CD1c-positive myeloid dendritic cell (primary cell): ENCODE measurements at regions not wholly inside any gene's neighbourhood (a gene's known extent, or its start where the extent isn't known, plus 50 kb on each side); places are given as distances from the start of the nearest gene placed in this dataset.

Experiments
- DNase-seq: peaks from one replicate; pipeline ENCODE4 v3.0.0-alpha.2; 2016; ENCODE audit errors: extremely low spot score

DNA sequence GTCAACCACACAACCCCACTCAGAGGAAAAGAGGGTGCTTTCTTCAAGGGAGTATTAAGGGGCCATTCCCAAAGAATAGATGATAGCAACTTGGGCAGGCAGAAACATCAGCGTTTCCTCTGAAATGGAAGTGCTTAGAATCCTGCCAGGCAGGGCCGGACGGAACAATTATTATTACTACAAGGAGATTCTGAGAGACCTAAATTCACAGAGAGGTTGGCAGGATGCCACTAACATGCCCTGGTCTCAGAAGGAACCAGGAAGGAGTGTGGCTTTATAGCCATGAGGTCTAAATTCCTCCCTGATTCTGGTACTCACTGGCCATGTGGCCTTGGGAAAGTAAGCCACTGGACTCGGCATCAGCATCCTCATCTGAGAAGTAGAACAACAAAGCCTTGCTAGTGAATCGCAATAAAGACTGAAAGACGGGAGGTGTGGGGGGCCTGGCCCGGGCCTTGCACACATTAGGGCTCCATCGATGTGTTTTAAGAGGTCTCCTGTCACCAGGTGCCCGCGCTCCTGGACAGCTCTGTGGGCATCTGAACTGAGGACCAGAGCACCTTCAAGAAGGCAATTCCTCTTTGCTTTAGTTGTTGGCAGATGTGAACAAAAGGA is 131.5 kb downstream of the OAT start:
- DNase-seq: no peak

DNA sequence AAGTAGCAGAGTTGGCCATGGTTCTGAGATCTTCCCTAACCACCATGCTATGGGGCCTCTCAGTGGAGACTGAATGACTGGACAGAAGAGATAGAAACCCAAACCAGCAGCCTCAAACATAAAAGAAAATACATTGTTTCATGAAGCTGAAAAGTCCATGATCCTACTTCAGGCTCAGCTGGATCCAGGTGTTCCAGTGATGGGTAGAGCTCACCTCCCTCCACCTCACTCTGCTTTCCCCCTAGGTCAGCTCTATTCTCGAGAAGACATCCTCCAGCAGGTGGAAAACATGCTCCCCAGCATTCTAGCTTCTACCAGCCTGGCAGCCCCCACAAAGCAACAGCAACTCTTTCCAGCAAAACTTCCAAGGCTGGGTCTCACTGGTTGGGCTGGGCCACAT is 132.1 kb downstream of the OAT start:
- no peak for DNase-seq

DNA sequence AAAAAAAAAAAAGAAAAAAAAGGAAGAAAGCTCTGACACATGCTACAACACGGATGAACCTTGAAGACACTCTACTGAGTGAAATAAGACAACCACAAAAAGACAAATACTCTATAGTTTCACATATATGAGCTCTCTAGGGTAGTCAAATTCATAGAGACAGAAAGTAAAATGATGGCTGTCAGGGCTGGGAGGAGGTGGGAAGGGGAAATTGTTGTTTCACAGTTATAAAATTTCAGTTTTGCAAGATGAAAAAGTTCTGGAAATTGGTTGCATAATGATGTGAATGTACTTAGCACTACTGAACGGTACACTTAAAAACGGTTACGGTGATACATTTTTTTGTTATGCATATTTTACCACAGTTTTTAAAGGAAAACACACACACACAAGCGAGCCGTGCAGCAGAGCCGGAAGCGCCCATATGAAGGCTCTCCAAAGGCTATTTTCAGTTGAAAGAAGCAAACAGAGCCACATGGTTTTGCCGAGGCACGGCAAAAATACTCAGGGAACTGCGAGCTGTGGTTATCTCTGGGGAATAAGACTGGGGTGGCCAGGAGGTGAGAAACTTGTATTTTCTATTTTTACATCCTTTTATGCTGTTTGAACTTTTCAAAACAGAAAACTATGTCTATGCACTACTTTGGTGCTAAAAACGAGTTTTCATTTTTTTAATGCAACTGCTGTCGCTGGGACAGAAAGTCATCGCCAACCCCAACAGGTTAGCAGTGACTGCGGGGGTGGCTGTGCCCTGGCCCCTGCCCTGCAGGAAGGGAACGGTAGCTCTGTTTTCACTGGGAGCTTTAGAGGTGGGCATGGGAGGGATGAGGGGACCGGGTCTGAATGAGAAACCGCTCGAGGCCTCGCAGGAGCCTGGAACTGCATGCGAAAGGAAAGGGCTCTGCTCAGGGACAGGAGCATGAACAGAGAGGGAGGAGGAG is 132.9 kb downstream of the OAT start:
- peak; percentile 39 for DNase-seq

DNA sequence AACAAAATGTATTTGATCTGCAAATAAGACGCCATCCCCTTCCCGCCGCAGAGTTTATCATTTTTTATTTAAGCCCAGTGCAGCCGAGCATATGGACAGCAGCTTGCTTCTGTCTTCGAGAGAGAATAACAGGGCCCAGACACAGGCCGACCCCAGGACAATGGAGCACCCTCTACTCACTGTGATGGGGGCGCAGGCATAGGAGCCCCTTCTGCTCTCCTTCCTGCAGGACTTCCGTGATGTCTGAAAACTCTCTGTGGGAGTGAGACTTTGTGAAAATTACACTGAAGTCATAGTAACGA is 134.8 kb downstream of the OAT start:
- no peak for DNase-seq

DNA sequence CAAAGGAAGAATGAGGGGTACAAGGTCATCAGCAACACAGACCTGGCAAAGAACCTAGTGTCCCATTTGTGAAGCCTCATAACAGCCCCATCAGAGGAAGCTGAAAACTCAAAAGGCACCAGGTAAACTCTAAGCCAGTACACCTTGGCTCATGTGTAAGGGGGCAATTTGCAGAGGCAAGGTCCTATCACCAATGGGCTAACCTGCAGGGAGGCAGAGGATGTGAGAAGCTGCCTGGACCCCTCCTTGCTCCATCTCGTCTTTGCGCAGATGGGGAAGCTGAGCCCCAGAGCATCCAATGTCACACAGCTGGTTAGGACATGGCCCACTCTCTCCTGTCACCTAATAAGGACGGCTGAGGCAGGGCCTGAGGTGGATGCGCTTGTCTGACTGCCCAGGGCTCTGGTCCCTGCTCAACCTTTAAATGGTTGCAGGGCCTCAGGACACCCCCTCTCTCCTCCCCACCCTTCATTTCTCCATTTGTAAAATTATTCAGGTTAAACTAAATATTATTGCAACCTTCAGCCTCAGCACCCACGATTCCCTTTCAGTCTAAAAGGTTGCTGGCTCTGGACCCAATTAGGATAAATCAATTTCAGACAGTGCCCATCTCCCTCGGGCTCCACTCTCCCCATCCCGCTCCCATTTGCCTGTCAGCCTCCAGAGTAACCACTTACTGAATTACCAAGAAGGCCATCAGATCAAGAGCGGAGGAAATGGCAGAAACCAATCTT is 135.3 kb downstream of the OAT start:
- DNase-seq: no peak

DNA sequence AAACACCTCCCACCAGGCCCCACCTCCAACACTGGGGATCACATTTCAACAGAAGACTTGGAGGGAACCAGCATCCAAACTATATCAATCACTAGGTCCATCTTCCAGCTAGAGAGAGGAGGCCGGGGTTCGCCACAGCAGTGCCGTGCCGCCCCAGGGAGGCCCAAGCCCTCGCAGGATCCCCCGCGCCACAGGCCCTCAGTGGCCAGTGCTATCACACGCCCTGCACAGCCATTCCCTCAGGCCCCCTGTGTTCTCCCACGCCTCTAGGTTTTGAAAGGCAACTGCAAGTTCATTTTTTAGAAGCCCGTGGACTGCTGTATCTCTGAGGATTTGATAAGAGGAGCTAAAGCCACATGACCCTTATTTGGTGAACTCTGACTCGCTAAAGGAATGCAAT is 136.4 kb downstream of the OAT start:
- no peak for DNase-seq

DNA sequence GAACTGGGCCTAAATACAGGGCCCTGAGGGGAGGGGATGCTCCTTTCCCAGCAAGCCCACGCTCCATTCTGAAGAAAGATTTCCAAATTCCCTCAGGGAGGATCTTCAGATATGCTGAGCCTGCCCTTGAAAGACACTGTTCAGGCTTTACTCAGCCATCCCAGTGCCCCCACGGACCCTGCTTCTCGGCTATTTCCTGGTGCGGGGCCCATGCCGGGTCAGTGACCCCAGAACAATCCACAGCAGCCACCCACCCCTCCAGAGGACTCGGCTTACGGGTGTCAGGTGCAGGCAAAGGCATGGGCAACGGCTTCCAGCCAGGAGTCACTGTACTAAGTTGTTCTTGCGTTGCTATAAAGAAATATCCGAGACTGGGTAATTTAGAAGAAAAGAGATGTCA is 137.1 kb downstream of the OAT start:
- no peak for DNase-seq

DNA sequence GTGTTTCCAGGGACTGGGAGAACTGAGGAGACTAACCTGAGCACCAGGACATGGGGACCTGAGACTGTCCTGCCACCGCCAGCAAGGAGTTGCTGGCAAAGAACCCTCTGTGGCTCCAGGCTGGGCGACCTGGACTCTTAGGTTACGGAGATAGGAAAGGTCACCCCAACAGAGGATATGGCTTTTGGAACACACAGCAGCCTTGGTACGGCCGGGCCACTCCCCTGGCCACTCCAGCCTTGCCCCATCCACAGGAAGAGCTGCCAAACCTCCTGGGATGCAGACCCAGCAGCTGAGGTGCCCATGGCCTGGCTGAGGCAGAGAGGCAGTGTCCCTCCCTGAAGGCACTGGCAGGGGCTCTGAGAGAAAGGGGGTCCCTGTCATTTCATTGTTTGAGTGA is 137.8 kb downstream of the OAT start:
- DNase-seq: no peak

DNA sequence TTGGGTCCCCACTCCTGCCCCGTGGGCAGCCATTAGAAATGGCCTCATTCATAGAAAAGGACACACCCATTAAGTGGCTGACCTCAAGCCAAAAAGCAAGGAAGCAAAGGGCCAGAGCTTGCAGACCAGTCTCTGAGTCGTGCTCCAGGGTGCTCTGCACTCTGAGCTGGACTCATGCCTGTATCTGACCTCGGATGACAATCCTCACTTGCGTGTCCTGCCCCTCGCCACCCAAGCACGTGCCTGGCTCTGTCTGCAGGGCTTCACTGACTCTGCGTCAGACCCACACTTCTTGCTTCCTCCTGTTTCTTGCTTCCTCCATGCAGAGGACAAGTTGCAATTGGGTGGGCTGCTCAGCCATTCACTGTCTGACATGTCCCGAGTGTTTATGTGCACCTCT is 138.8 kb downstream of the OAT start:
- DNase-seq: peak; percentile 34

DNA sequence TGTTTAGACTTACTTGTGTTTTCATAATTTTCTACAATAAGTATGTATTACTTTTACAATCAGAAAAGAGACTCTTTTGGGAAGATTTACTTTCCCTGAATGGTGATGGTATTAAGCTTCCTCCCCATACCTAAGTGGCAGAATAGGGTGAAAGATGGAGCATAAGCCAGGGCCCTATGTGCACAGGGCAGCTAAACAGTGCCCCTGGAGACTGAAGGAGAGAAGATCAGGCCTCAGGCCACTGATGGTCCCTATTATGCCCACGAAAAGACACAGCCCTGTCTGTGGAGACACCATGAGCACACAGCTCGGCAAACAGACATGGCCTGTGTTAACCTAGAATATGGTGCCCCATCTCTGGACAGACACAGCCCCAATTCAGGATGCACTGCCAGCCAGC is 139.4 kb downstream of the OAT start:
- no peak for DNase-seq

DNA sequence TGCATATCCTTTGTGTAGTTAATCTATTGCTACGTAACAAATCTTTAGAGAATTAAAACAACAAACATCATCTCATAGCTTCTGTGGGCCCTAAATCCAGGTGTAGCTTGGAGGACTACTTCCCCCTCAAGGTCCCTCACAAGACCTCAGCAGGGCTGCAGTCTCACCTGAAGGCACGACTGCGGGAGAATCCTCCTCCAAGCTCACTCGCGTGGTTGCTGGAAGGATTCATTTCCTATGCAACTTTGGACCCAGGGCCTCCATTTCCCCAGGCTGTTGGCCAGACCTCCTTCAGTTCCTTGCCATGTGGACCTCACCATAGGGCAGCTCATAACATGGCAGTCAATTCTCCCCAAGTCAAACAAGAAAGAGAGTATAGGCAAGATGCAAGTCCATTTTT is 140.4 kb downstream of the OAT start:
- DNase-seq: no peak

DNA sequence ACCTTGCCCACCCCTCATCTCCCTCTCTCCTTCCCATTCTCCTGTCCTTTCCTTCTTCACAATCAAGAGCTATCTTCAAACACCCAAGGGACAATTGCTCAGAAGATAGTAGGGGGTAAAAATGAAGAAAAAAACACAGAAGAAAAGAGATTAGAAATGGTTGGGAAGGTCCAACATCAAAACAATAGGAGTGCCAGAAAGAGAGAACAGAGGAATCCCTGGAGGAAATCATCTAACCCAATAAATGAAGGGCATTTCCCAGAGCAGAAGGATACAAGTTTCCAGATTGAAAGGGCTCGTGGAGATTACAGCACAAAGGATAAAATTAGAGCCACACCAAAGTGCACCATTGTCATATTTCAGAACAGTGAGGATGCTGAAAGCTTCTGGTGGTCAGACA is 145.6 kb downstream of the OAT start:
- DNase-seq: no peak

DNA sequence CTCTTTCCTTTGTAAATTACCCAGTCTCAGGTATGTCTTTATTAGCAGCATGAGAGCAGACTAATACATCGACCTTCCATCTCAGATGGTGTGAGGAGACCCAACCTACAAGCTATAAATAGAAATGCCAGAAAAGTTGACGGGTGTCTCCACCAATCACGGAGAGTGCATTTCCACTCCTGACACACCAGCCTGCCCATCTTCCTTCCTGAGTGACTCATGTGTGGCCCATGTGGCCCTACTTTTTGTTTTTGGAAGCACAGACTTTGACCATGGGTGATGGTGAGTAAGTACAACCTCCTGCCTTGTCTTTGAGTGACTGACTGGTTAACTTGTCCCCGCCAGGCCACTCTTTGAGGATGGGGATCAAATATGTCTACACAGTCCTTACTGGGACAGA is 147.0 kb downstream of the OAT start:
- DNase-seq: no peak

DNA sequence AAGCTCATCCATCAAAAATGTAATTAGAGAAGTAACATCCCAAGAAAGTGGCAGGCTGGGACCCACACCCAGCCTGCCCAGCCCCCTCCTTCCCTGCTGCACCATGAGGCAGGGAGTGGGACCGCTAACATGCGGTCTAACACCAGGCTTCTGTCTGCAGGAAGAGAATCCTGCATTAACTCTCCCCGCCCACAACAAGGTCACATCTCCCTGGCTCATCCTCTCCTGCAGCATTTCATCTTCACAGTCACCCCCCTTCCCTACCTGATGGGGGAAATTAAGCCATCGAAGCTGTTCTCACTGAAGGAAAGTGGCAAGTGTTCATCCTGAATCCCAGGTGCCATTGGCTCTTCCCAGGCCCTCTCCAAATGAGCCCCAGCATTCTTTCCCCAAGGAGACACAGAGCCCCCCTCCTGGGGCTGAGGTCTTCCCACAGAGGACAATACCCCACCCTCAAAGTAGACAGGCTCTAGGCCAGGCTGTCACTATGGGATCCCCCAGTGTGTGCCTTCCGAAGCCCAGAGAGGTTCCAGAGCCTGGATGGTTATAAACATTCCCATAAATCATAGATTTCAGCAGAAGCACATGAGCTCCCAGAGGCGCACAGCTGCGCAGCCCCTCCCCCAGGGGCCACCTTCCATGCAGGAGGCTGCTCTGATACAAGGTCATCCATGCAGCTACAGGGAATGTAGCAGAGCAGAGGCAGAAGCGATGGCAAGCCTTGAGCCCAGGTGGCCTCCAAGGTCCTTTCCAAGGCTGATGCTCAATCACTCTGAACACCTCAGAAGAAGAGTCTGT is 148.0 kb downstream of the OAT start:
- DNase-seq: no peak

DNA sequence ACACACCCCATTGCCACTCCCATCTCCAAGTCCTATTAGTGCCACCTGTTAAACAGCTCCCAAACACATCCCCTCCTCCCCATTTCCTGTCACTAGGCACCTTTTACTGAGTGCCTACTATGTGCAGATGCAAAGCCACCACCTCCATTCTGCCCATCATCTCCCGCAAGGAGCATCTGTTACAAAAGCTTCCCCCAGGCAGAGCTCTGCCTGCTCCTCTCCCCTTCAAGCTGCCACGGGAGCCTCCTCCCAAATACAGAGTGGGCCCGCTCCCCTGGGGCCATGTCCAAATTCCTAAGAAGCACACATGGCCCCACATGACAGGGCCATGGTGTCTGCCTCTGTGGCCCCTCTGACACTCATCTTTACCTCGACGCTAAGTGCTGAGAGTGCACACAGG is 149.7 kb downstream of the OAT start:
- no peak for DNase-seq

DNA sequence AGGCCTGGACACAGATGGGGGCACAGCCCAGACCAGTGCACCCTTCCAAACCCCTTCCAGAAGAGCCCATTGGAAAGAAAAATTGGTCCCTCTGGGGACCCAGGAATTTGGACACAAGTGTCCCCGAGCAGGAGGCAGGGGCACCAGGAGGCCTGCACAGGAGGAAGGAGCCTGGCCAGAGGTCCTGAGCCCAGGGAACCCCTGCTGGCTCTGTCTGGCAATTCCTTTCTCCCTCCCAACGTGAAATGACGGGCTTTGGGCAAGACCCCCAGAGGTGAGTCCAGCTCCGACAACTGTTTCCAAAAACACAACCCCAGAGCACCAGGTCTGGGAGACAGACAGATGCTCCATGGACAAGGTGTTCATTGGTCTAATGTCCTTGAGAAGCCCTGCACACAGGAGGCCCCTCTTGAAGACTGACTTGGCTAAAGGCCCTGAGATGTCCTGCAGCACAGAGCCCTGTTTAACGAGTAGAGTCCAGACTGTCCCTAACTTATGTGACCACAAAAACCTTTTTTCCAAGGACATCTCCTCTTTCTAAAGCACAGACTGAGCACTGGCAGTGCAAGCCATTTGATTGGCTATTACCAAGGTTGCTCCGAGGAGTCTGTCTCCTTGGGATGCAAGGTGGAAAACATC is 150.7 kb downstream of the OAT start:
- no peak for DNase-seq

DNA sequence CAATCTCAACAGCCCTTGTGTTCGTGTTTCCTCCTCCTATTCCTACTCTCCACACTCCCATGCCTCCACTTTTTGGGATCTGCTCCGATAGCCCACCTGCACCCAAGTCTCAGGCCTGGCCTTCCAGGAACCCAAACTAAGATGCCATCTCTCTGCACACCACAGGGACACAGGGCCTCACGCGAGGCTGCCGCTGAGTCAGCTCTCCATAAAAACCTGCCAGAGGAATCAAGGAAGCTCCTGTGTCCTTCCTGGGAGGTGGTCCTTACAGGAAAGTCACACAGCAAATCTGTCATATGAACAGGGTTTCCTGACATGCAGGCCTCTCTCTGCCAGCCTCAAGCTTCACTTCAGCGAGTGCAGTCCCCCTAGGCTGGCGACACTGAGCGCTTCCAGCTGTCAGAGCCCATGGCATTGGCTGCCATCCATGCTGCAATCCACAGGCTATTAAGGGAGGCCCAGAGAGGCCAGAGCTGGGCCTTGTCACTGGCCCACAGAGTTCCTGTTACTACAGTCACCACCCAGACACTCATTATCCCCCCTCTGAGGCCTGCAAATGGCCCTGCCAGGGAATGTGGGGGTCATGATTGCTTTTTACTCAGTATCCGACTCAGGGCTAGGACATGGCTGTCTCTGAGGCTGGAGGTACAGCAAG is 151.4 kb downstream of the OAT start:
- no peak for DNase-seq

DNA sequence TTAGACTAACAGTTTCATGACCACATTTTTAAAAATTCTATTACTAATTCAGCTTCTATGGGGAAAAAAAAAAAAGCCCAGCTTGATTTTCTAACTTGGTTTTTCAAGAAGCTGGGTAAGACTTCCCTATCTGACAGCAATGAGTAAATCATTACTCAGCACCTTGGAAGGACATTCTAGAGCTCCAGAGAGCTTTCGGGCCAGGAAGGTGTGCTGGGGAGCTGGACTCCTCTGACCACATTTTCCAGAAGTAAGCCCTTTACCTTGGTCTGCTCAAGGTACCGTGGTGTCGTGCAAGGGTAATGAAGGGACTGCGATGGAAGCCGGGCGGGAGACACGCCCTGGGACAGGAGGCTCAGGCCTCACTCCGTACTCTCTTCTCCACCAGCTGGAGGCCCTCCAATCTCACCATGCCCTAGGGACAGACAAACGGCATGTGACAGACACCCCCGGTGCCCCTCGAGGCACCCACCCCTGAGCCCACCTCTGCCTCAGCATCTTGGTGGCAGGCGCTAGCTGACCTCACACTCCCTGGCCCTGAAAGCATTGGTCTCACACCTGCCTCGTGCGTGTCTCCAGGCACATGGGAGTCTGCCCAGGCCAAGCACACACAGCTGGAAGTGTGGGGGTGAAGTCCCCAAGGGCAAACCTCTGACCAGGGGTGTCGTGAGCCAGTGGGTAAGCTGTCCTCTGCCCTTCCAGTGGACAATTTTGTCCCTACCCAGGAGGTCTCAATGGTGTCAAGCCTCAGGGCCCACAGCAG is 152.1 kb downstream of the OAT start:
- peak; percentile 38 for DNase-seq

DNA sequence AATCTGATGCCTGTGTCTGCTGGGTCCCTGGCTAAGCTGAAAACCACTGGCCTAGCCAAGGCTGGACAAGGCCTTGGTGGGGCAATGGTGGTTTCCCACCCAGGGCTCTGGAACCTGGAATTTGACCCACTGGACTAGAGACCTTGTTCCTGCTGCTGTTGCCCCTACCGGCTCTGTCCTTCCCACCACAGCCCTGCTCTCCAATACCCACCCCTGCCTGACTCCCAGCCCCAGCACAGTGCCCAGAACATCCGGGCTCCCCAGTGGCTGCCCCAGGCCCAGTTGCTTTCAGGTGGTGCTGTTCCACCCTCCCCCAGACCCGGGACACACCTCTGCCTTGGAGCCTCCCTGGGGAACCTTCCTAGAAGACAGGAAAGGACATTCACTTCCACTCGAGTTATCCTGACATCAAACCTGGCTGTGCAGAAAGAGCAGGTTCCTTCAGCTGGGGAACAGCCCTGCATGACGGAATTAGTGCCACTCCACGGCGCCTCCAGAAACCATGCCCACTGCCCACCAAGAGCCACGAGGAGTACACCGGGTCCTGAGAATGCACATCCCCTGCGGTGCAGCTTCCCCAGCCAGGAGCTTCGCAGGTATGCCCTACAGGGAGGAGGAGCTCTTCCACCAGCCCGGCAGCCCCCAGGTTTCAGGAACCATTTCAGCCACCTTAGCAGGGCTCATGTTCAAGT is 152.8 kb downstream of the OAT start:
- no peak for DNase-seq

DNA sequence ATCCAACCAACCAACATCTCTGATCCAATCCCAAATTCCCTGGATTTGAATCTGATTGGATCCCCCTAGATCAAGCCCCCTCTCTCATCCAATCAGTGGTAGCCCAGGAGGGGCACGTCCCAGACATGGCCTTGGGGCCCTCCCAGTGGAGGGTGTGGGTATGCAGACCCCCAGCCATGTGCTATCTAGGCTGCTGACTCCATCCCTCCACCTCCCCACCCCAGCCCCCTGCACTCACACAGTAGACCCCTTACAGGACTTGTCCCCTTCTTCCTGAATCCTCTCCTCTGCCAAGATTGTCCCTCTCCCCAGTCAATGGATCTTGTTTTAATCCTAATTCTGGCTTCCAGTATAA is 153.4 kb downstream of the OAT start:
- DNase-seq: no peak
